Upper lobe of right lung (tissue), 1 donor: ENCODE measurements at regions not wholly inside any gene's neighbourhood (a gene's known extent, or its start where the extent isn't known, plus 50 kb on each side); places are given as distances from the start of the nearest gene placed in this dataset.

ENCODE experiments used
- ATAC-seq: fragments of 200-7000 bp; cut with Tn5 transposase; one replicate; pipeline ENCODE4 v1.9.1; 2020; ENCODE audit warnings: mild to moderate bottlenecking, moderate library complexity
- DNase-seq: peaks from one replicate; pipeline ENCODE4 v3.0.0-alpha.2; 2020
- H3K27ac ChIP-seq: fragments of 200-600 bp; one replicate; pipeline ENCODE4 v1.8.0; 2022
- H3K27me3 ChIP-seq: fragments of 200-600 bp; one replicate; pipeline ENCODE4 v1.8.0; 2022; ENCODE audit warnings: mild to moderate bottlenecking
- H3K36me3 ChIP-seq: fragments of 200-600 bp; one replicate; pipeline ENCODE4 v1.8.0; 2022
- H3K4me1 ChIP-seq: fragments of 200-600 bp; one replicate; pipeline ENCODE4 v1.8.0; 2022
- H3K4me3 ChIP-seq: fragments of 200-600 bp; one replicate; pipeline ENCODE4 v1.8.0; 2022; ENCODE audit warnings: mild to moderate bottlenecking
- H3K9me3 ChIP-seq: fragments of 200-600 bp; one replicate; pipeline ENCODE4 v1.8.0; 2022
- CTCF ChIP-seq: fragments of 200-600 bp; IDR thresholded peaks from one replicate; pipeline ENCODE4 v1.8.0; 2022; ENCODE audit warnings: antibody characterized with exemption
- intact Hi-C: fragments of 100-400 bp; cut with DNase I; formaldehyde crosslinking; loops from one replicate; pipeline ENCODE4 v1.11.0; 2022
- donor health status: DM: no; HTN: yes; CAD: no; lungs with severe emphysema.

GRCh38 chr1:101122452-101123166 lies 97.0 kb upstream of the DPH5 start:
- no peak for ATAC-seq
- Histone ChIP-seq H3K4me3 (no peak overlapping the region), H3K9me3 (no peaks in the 10 kb centered on the region), H3K4me1 (no peaks in the 10 kb centered on the region), H3K36me3 (no peaks in the 10 kb centered on the region), H3K27me3 (no peaks in the 10 kb centered on the region), H3K27ac (no peak overlapping the region)
- DNase-seq: no peak
- no peak for TF ChIP-seq CTCF
- intact Hi-C loops: no loop called here

GRCh38 chr1:101121975-101122374 lies 96.4 kb upstream of the DPH5 start:
- no peaks in the 10 kb centered on the region for H3K4me1 ChIP-seq
- no peaks in the 10 kb centered on the region for H3K36me3 ChIP-seq
- TF ChIP-seq CTCF: no peak
- no peaks in the 10 kb centered on the region for H3K9me3 ChIP-seq
- intact Hi-C loops: no loop called here
- H3K27ac ChIP-seq: no peak overlapping the region
- no peaks in the 10 kb centered on the region for H3K27me3 ChIP-seq
- DNase-seq: no peak
- no peak overlapping the region for H3K4me3 ChIP-seq
- ATAC-seq: no peak

- H3K36me3 ChIP-seq: no peaks in the 10 kb centered on the region
- ATAC-seq: no peak
- no peak for TF ChIP-seq CTCF
- intact Hi-C loops: no loop called here
- H3K9me3 ChIP-seq: no peaks in the 10 kb centered on the region
- H3K27me3 ChIP-seq: no peaks in the 10 kb centered on the region
- H3K27ac ChIP-seq: no peak overlapping the region
- DNase-seq: no peak
- no peaks in the 10 kb centered on the region for H3K4me1 ChIP-seq
- H3K4me3 ChIP-seq: no peak overlapping the region
Observed at GRCh38 chr1:101121504-101121903, 95.9 kb upstream of the DPH5 start.

- ATAC-seq (no peak), DNase-seq (no peak)
- no peaks in the 10 kb centered on the region for H3K36me3 ChIP-seq
- no peak overlapping the region for H3K4me3 ChIP-seq
- intact Hi-C loops: no loop called here
- no peaks in the 10 kb centered on the region for H3K27me3 ChIP-seq
- H3K9me3 ChIP-seq: no peaks in the 10 kb centered on the region
- H3K4me1 ChIP-seq: no peaks in the 10 kb centered on the region
- TF ChIP-seq CTCF: no peak
- no peak overlapping the region for H3K27ac ChIP-seq
Observed at GRCh38 chr1:101120868-101121267, 95.3 kb upstream of the DPH5 start.

GRCh38 chr1:101119289-101119688 lies 93.7 kb upstream of the DPH5 start:
- no peak for ATAC-seq
- Histone ChIP-seq H3K27ac (no peak overlapping the region), H3K4me3 (no peak overlapping the region), H3K27me3 (no peaks in the 10 kb centered on the region), H3K4me1 (no peaks in the 10 kb centered on the region), H3K9me3 (no peaks in the 10 kb centered on the region), H3K36me3 (no peaks in the 10 kb centered on the region)
- TF ChIP-seq CTCF: no peak
- intact Hi-C loops: no loop called here
- no peak for DNase-seq

GRCh38 chr1:101116006-101116405 lies 90.4 kb upstream of the DPH5 start:
- no peaks in the 10 kb centered on the region for H3K9me3 ChIP-seq
- no peak for TF ChIP-seq CTCF
- no peak overlapping the region for H3K4me3 ChIP-seq
- intact Hi-C loops: no loop called here
- DNase-seq: no peak
- peaks cover 10% of the 10 kb centered on the region for H3K4me1 ChIP-seq
- no peaks in the 10 kb centered on the region for H3K27me3 ChIP-seq
- ATAC-seq: no peak
- no peak overlapping the region for H3K27ac ChIP-seq
- H3K36me3 ChIP-seq: no peaks in the 10 kb centered on the region
